RWPE2 (cell line): ENCODE measurements at regions not wholly inside any gene's neighbourhood (a gene's known extent, or its start where the extent isn't known, plus 50 kb on each side); places are given as distances from the start of the nearest gene placed in this dataset.

ENCODE experiments used
- ATAC-seq: fragments of 200-7000 bp; cut with Tn5 transposase; 3 replicates; pipeline ENCODE4 v1.9.1; 2021; ENCODE audit warnings: low read depth
- DNase-seq: peaks from one replicate; pipeline ENCODE4 v3.0.0-alpha.2; 2020; ENCODE audit warnings: low spot score
- H3K27ac ChIP-seq: fragments of 450-650 bp; 2 replicates; pipeline ENCODE4 v1.5.1; 2017; ENCODE audit warnings: mild to moderate bottlenecking; ENCODE audit not compliant: poor library complexity, severe bottlenecking
- H3K27me3 ChIP-seq: fragments of 250-450 bp; sonication (Bioruptor Pico); 2 replicates; pipeline ENCODE4 v1.5.1; 2021; ENCODE audit warnings: mild to moderate bottlenecking, moderate library complexity; ENCODE audit not compliant: insufficient read depth, poor library complexity, severe bottlenecking
- H3K36me3 ChIP-seq: fragments of 250-450 bp; sonication (Bioruptor Pico); 2 replicates; pipeline ENCODE4 v1.5.1; 2020; ENCODE audit warnings: low read depth, mild to moderate bottlenecking, moderate library complexity
- H3K4me1 ChIP-seq: fragments of 250-450 bp; sonication (Bioruptor Pico); 2 replicates; pipeline ENCODE4 v1.5.1; 2021; ENCODE audit warnings: mild to moderate bottlenecking, moderate library complexity; ENCODE audit not compliant: insufficient read depth, poor library complexity, severe bottlenecking
- H3K4me3 ChIP-seq: fragments of 250-450 bp; sonication (Bioruptor Pico); 2 replicates; pipeline ENCODE4 v1.5.1; 2021; ENCODE audit warnings: mild to moderate bottlenecking, moderate library complexity; ENCODE audit not compliant: severe bottlenecking
- H3K9me3 ChIP-seq: fragments of 250-450 bp; sonication (Bioruptor Pico); 2 replicates; pipeline ENCODE4 v1.5.1; 2021; ENCODE audit warnings: mild to moderate bottlenecking, moderate library complexity; ENCODE audit not compliant: severe bottlenecking
- CTCF ChIP-seq: fragments of 450-650 bp; IDR thresholded peaks from one replicate; pipeline ENCODE4 v1.5.1; 2017; ENCODE audit warnings: mild to moderate bottlenecking, moderate library complexity; ENCODE audit not compliant: poor library complexity, severe bottlenecking

DNA sequence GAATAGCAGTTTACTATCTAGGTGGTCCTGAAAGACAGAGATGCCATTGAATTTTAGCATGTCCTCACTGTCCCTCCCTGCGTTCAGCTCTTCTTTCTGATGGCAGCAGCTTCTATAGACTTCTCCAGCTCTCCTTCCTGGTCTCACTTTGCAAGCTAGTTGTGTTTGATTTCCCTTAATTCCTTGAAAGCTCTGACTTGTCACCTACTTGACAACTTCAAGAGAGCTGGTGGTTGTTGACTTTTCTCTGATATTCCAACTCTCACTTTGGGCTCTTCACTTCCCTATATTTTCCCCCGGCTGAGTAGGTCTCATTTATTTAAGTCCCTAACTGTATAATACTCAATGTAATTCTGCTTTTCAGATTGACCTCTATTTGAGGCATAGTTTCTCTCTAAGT is 1825.0 kb upstream of the RAG2 start:
- Histone ChIP-seq H3K27ac (no peak overlapping the region), H3K4me3 (no peak overlapping the region), H3K4me1 (no peaks in the 10 kb centered on the region), H3K9me3 (no peaks in the 10 kb centered on the region), H3K36me3 (no peaks in the 10 kb centered on the region), H3K27me3 (no peaks in the 10 kb centered on the region)
- TF ChIP-seq CTCF, result no peak
- ATAC-seq (no peak), DNase-seq (no peak)

GRCh38 chr11:38416141-38416540 is 1818.1 kb upstream of the RAG2 start:
- Histone ChIP-seq H3K4me3 (no peak overlapping the region), H3K9me3 (no peaks in the 10 kb centered on the region), H3K36me3 (no peaks in the 10 kb centered on the region), H3K4me1 (no peaks in the 10 kb centered on the region), H3K27ac (no peak overlapping the region), H3K27me3 (no peaks in the 10 kb centered on the region)
- DNase-seq (no peak), ATAC-seq (no peak)
- no peak for TF ChIP-seq CTCF

DNA sequence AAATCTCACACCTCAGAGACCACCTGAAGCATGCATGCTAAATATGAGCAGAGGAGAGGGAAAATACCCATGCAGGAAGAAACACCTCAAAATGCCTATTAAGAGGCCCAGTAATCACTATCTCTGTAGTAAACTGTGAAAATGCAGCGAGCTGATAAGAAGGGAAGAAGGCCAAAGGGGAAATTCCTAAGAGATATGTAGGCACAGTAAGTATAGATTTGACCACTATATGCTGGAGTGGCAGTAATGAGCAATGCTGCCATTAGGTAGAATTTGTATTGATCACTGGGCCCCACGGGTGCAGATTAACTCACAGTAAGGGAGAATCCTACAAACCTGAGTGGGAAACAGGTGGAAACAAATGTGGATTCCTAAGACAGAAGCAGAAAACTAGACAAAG is 1813.1 kb upstream of the RAG2 start:
- H3K9me3 ChIP-seq, result no peaks in the 10 kb centered on the region
- H3K4me3 ChIP-seq, result no peak overlapping the region
- peak; percentile 40 for TF ChIP-seq CTCF
- no peak overlapping the region for H3K27ac ChIP-seq
- H3K4me1 ChIP-seq, result no peaks in the 10 kb centered on the region
- DNase-seq (no peak), ATAC-seq (no peak)
- H3K36me3 ChIP-seq, result no peaks in the 10 kb centered on the region
- H3K27me3 ChIP-seq, result no peaks in the 10 kb centered on the region

DNA sequence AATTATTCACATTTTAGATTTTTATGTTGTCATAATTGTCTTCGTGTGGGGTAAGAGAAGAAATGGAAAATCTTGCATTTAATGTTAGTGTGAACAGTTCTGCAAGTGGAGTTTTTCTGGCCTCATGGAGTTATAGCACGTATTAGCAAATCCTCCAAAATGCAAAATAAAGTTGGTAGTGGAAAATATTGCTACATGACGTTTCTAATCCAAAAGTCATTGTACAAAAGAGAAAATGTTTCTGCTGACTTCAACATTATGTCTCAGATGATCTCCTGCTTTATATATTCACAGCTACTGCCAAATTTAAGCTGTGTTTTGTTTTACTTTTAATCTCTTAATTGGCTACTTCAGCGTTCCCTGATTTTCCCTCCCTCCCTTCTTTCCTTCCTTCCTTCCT is 1804.0 kb upstream of the RAG2 start:
- Histone ChIP-seq H3K4me3 (no peak overlapping the region), H3K9me3 (peaks cover 3% of the 10 kb centered on the region), H3K4me1 (no peaks in the 10 kb centered on the region), H3K36me3 (no peaks in the 10 kb centered on the region), H3K27me3 (no peaks in the 10 kb centered on the region), H3K27ac (no peak overlapping the region)
- no peak for DNase-seq
- no peak for ATAC-seq
- TF ChIP-seq CTCF, result no peak

DNA sequence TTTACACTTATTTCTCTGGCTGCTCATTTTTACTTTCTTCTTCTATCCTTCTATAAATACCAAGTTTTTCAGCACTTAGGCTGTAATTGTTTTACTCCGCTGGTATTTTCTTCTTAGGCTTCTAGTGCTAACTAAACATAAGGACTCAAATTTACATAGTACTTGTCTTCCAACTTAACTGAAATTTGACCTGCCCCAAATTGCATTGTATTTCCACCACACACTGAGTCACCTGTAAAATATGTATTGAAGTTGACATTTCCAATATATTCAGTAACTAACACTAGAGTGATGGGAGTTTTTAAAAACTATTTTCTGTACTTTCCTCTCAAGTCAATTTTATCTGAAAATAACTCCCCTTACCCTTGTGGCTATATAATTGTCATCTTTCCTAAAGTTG is 1794.1 kb upstream of the RAG2 start:
- no peak for TF ChIP-seq CTCF
- Histone ChIP-seq H3K27ac (no peak overlapping the region), H3K27me3 (no peaks in the 10 kb centered on the region), H3K9me3 (no peaks in the 10 kb centered on the region), H3K4me3 (no peak overlapping the region), H3K4me1 (peaks cover 13% of the 10 kb centered on the region), H3K36me3 (no peaks in the 10 kb centered on the region)
- DNase-seq, result no peak
- ATAC-seq, result peak; percentile 80
